ENCODE measurements at regions not wholly inside any gene's neighbourhood (a gene's known extent, or its start where the extent isn't known, plus 50 kb on each side); places are given as distances from the start of the nearest gene placed in this dataset.

DNA sequence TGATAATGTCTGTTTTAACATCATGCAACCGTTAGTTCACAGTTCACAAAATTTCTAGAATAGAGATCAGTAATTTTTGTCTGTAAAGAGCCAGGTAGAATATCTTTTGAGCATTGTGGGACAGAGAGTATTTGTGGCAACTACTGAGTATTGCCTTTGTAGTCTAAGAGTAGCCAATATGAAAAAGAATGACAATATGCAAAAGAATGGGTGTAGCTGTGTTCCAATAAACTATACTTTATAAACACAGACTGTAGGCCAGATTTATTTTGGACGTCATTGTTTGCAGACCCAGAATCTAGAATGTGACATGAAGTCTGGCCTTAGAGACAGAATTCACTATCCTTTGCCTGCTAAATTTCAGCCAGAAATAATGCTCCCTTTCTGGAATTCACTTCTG, 694.1 kb upstream of the MMS22L start (continued):
- TF ChIP-seq FOXM1 (IDR thresholded peaks at IDR 0.05; ENCODE audit: low read depth, low read length) (no peak), LARP7 (IDR thresholded peaks at IDR 0.05) (no peak), WRNIP1 (IDR thresholded peaks at IDR 0.05; ENCODE audit: borderline replicate concordance, low read depth, low read length) (no peak), POU2F2 (IDR thresholded peaks at IDR 0.05; ENCODE audit: borderline replicate concordance, low read depth, low read length) (no peak), ASH2L (IDR thresholded peaks at IDR 0.05; ENCODE audit: borderline replicate concordance, low read depth) (no peak), MEF2A (IDR thresholded peaks at IDR 0.05; ENCODE audit: insufficient read depth, low read depth, low read length) (no peak), SKIL (IDR thresholded peaks at IDR 0.05; ENCODE audit: low read depth, poor library complexity, severe bottlenecking) (no peak), YY1 (IDR thresholded peaks at IDR 0.05; ENCODE audit: low read depth, low read length) (no peak), ZNF24 (IDR thresholded peaks at IDR 0.05) (no peak)
- TF ChIP-seq, protein P1, sequence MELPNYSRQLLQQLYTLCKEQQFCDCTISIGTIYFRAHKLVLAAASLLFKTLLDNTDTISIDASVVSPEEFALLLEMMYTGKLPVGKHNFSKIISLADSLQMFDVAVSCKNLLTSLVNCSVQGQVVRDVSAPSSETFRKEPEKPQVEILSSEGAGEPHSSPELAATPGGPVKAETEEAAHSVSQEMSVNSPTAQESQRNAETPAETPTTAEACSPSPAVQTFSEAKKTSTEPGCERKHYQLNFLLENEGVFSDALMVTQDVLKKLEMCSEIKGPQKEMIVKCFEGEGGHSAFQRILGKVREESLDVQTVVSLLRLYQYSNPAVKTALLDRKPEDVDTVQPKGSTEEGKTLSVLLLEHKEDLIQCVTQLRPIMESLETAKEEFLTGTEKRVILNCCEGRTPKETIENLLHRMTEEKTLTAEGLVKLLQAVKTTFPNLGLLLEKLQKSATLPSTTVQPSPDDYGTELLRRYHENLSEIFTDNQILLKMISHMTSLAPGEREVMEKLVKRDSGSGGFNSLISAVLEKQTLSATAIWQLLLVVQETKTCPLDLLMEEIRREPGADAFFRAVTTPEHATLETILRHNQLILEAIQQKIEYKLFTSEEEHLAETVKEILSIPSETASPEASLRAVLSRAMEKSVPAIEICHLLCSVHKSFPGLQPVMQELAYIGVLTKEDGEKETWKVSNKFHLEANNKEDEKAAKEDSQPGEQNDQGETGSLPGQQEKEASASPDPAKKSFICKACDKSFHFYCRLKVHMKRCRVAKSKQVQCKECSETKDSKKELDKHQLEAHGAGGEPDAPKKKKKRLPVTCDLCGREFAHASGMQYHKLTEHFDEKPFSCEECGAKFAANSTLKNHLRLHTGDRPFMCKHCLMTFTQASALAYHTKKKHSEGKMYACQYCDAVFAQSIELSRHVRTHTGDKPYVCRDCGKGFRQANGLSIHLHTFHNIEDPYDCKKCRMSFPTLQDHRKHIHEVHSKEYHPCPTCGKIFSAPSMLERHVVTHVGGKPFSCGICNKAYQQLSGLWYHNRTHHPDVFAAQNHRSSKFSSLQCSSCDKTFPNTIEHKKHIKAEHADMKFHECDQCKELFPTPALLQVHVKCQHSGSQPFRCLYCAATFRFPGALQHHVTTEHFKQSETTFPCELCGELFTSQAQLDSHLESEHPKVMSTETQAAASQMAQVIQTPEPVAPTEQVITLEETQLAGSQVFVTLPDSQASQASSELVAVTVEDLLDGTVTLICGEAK (IDR thresholded peaks at IDR 0.05; ENCODE audit: borderline replicate concordance), result no peak

Data from GM12878 (cell line).